Natural killer cell (primary cell): ENCODE measurements at regions not wholly inside any gene's neighbourhood (a gene's known extent, or its start where the extent isn't known, plus 50 kb on each side); places are given as distances from the start of the nearest gene placed in this dataset.

Source experiments
- ATAC-seq, 3 donors: fragments of 150-1000 bp in 2 of 3; fragments of 200-7000 bp in 1 of 3; cut with Tn5 transposase; 1 replicate in 1 of 3; 2 replicates in 2 of 3; pipeline ENCODE4 v1.10.0; 2021; ENCODE audit warnings: mild to moderate bottlenecking in 2 of 3, moderate library complexity in 2 of 3
- DNase-seq, 2 donors: peaks; one replicate each; pipeline versions ENCODE4 v3.0.0 to v3.0.0-alpha.2; 2013 to 2021; ENCODE audit warnings: mixed read lengths in 1 of 2
- H3K27ac ChIP-seq: one replicate; pipeline ENCODE4 v1.5.1; 2013; ENCODE audit warnings: mild to moderate bottlenecking, low read length
- H3K27me3 ChIP-seq: one replicate; pipeline ENCODE4 v1.6.1; 2013; ENCODE audit warnings: low read length; ENCODE audit not compliant: control insufficient read depth, insufficient read depth
- H3K36me3 ChIP-seq: one replicate; pipeline ENCODE4 v1.6.1; 2013; ENCODE audit warnings: low read length; ENCODE audit not compliant: control insufficient read depth, insufficient read depth
- H3K4me1 ChIP-seq: one replicate; pipeline ENCODE4 v1.6.1; 2013; ENCODE audit warnings: low read length; ENCODE audit not compliant: control insufficient read depth, insufficient read depth
- H3K4me3 ChIP-seq: one replicate; pipeline ENCODE4 v1.5.1; 2013; ENCODE audit warnings: low read length
- H3K9me3 ChIP-seq: one replicate; pipeline ENCODE4 v1.6.1; 2013; ENCODE audit warnings: low read length; ENCODE audit not compliant: control insufficient read depth, insufficient read depth
- H3K27ac Mint-ChIP-seq, 2 donors: one replicate each; pipeline ENCODE4 v1.8.0; 2022; ENCODE audit warnings: mild to moderate bottlenecking in 2 of 2, mixed read lengths in 2 of 2, moderate library complexity in 1 of 2
- H3K27me3 Mint-ChIP-seq, 2 donors: one replicate each; pipeline ENCODE4 v1.8.0; 2022; ENCODE audit warnings: low read depth in 2 of 2, mixed read lengths in 2 of 2
- H3K36me3 Mint-ChIP-seq: one replicate; pipeline ENCODE4 v1.8.0; 2022; ENCODE audit warnings: mixed read lengths
- H3K4me1 Mint-ChIP-seq, 2 donors: one replicate each; pipeline ENCODE4 v1.8.0; 2022; ENCODE audit warnings: mixed read lengths in 2 of 2
- H3K4me3 Mint-ChIP-seq: one replicate; pipeline ENCODE4 v1.8.0; 2022; ENCODE audit warnings: mild to moderate bottlenecking, moderate library complexity, mixed read lengths
- H3K9me3 Mint-ChIP-seq, 2 donors: one replicate each; pipeline ENCODE4 v1.8.0; 2022; ENCODE audit warnings: mixed read lengths in 2 of 2
- CTCF ChIP-seq: fragments of 200-600 bp; IDR thresholded peaks from one replicate; pipeline ENCODE4 v1.8.0; 2022; ENCODE audit warnings: antibody characterized with exemption
- WGBS: methylation state at CpG from one replicate; pipeline ENCODE4 v1.1.7; 2013; ENCODE audit warnings: missing lambda C conversion rate; ENCODE audit not compliant: insufficient coverage; 5-methylcytosine and 5-hydroxymethylcytosine counted together
- intact Hi-C: fragments of 100-400 bp; cut with micrococcal nuclease; formaldehyde crosslinking; loops from one replicate; pipeline ENCODE4 v1.14.2; 2022

DNA sequence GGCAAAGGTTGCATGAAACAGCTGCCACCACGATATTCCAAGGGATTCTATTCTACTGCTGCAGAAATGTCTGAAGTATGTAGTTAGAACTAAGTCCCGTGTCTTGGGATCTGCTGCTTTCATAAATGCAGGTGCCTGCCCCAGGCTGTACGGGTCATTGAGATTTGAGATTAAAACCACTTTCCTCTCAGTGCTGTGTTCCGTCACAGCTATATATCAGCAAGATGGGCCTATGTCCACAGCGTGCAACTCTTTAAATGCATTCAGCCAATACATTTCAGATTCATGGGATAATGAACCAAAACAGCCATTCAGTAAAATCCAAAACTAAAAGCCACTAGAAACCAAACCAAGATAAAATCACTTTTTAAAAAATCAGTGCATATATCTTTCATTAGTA, 107.3 kb upstream of the LUZP2 start:
- ATAC-seq = no peak
- Histone ChIP-seq H3K4me3 (no peak overlapping the region), H3K27ac (no peak overlapping the region), H3K9me3 (no peaks in the 10 kb centered on the region), H3K4me1 (no peaks in the 10 kb centered on the region), H3K36me3 (no peaks in the 10 kb centered on the region), H3K27me3 (no peaks in the 10 kb centered on the region)
- no peak overlapping the region for H3K4me3 Mint-ChIP-seq
- no peaks in the 10 kb centered on the region for H3K27me3 Mint-ChIP-seq
- H3K36me3 Mint-ChIP-seq = no peaks in the 10 kb centered on the region
- no peaks in the 10 kb centered on the region for H3K9me3 Mint-ChIP-seq
- H3K4me1 Mint-ChIP-seq = peaks cover 0 to 5% of the 10 kb centered on the region in 2 donors
- no peak for TF ChIP-seq CTCF
- no peak for DNase-seq
- intact Hi-C loops = no loop called here
- 90% methylated on average over 5 of the region's 5 CpGs for WGBS
- H3K27ac Mint-ChIP-seq = no peak overlapping the region

DNA sequence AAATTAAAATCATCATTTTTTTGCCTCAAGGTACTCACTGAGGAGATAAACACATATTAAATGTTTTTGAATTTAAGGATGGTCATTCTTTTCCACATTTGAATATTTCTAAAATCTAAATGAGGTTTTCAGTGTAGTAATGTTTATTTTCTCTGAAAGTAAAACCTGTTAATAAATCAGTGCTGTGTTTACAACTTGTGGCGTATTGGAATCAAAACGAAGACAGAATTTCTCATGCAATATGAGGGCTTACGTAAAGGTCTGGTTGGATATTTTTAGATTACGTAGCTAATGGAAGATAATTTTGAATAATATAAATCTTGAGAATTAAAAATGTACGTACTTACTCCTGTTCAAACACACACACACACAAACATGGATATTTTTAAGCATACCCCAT, 106.8 kb upstream of the LUZP2 start:
- H3K27me3 ChIP-seq = no peaks in the 10 kb centered on the region
- H3K36me3 ChIP-seq = no peaks in the 10 kb centered on the region
- Mint-ChIP-seq H3K4me3 (no peak overlapping the region), H3K4me1 (peaks cover 0 to 5% of the 10 kb centered on the region in 2 donors), H3K9me3 (no peaks in the 10 kb centered on the region), H3K36me3 (no peaks in the 10 kb centered on the region), H3K27ac (no peak overlapping the region), H3K27me3 (no peaks in the 10 kb centered on the region)
- 58% methylated on average over 3 of the region's 5 CpGs for WGBS
- H3K9me3 ChIP-seq = no peaks in the 10 kb centered on the region
- no peak for DNase-seq
- no peak overlapping the region for H3K4me3 ChIP-seq
- ATAC-seq = no peak
- no peak overlapping the region for H3K27ac ChIP-seq
- TF ChIP-seq CTCF = no peak
- intact Hi-C loops = no loop called here
- no peaks in the 10 kb centered on the region for H3K4me1 ChIP-seq

DNA sequence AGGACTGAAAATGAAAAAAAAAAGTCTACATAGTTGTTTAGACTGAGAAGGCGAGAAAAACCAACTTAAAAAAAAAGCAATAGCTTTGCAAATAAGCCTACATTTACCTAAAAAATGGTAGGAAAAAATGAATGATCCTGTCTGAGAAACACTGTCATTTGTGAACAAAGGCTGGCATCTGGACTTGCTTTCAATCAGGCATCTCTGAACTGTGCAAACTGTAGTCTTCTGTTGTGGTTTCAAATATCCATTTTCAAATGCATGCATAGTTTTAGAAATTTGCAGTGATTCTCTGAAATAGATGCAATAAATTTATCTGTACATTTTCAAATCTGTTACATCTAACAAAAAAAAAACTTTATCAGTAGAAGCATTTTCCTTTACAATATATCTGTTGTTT, 106.1 kb upstream of the LUZP2 start:
- Histone ChIP-seq H3K27me3 (no peaks in the 10 kb centered on the region), H3K4me1 (no peaks in the 10 kb centered on the region), H3K9me3 (no peaks in the 10 kb centered on the region), H3K27ac (no peak overlapping the region), H3K4me3 (no peak overlapping the region), H3K36me3 (no peaks in the 10 kb centered on the region)
- DNase-seq (no peak), ATAC-seq (no peak)
- 57% methylated on average over 1 of the region's 1 CpG for WGBS
- intact Hi-C loops = no loop called here
- no peaks in the 10 kb centered on the region for H3K27me3 Mint-ChIP-seq
- H3K36me3 Mint-ChIP-seq = no peaks in the 10 kb centered on the region
- H3K4me3 Mint-ChIP-seq = no peak overlapping the region
- no peaks in the 10 kb centered on the region for H3K9me3 Mint-ChIP-seq
- H3K4me1 Mint-ChIP-seq = peaks cover 0 to 5% of the 10 kb centered on the region in 2 donors
- no peak overlapping the region for H3K27ac Mint-ChIP-seq
- TF ChIP-seq CTCF = no peak

GRCh38 chr11:24391167-24391566, 105.7 kb upstream of the LUZP2 start:
- peaks cover 0 to 5% of the 10 kb centered on the region in 2 donors for H3K4me1 Mint-ChIP-seq
- Histone ChIP-seq H3K27ac (no peak overlapping the region), H3K36me3 (no peaks in the 10 kb centered on the region), H3K27me3 (no peaks in the 10 kb centered on the region), H3K4me1 (no peaks in the 10 kb centered on the region), H3K4me3 (no peak overlapping the region), H3K9me3 (no peaks in the 10 kb centered on the region)
- H3K36me3 Mint-ChIP-seq = no peaks in the 10 kb centered on the region
- ATAC-seq (no peak), DNase-seq (no peak)
- H3K27ac Mint-ChIP-seq = no peak overlapping the region
- WGBS = 80% methylated on average over 1 of the region's 3 CpGs
- no peak for TF ChIP-seq CTCF
- intact Hi-C loops = no loop called here
- H3K9me3 Mint-ChIP-seq = no peaks in the 10 kb centered on the region
- no peaks in the 10 kb centered on the region for H3K27me3 Mint-ChIP-seq
- H3K4me3 Mint-ChIP-seq = no peak overlapping the region
